ENCODE measurements at regions not wholly inside any gene's neighbourhood (a gene's known extent, or its start where the extent isn't known, plus 50 kb on each side); places are given as distances from the start of the nearest gene placed in this dataset.

GRCh38 chr5:158514319-158514985, 585.3 kb downstream of the EBF1 start:
- intact Hi-C loops (cut with micrococcal nuclease), result no loop called here
- no peak overlapping the region for H3K4me3 ChIP-seq
- H3K27ac ChIP-seq (replicated peaks), result no peak overlapping the region
- no peak for TF ChIP-seq CTCF (IDR thresholded peaks at IDR 0.05; ENCODE audit: borderline replicate concordance)
- no peaks in the 10 kb centered on the region for H3K9me3 ChIP-seq (replicated peaks)
- H3K27me3 ChIP-seq (ENCODE audit: low read depth), result no peaks in the 10 kb centered on the region
- peaks cover 19% of the 10 kb centered on the region for H3K4me1 ChIP-seq
- no peak for DNase-seq
- H3K36me3 ChIP-seq, result no peaks in the 10 kb centered on the region

GRCh38 chr5:158513490-158514318, 586.0 kb downstream of the EBF1 start:
- no peak for TF ChIP-seq CTCF (IDR thresholded peaks at IDR 0.05; ENCODE audit: borderline replicate concordance)
- Histone ChIP-seq H3K27ac (replicated peaks) (peak overlapping the region; percentile 64), H3K4me1 (peaks cover 19% of the 10 kb centered on the region), H3K9me3 (replicated peaks) (no peaks in the 10 kb centered on the region), H3K4me3 (no peak overlapping the region), H3K27me3 (ENCODE audit: low read depth) (no peaks in the 10 kb centered on the region), H3K36me3 (no peaks in the 10 kb centered on the region)
- intact Hi-C loops (cut with micrococcal nuclease), result no loop called here
- DNase-seq, result no peak

- no peak for TF ChIP-seq CTCF (IDR thresholded peaks at IDR 0.05; ENCODE audit: borderline replicate concordance)
- Histone ChIP-seq H3K27ac (replicated peaks) (no peak overlapping the region), H3K4me1 (peaks cover 19% of the 10 kb centered on the region), H3K36me3 (no peaks in the 10 kb centered on the region), H3K9me3 (replicated peaks) (peaks cover 16% of the 10 kb centered on the region), H3K4me3 (no peak overlapping the region), H3K27me3 (ENCODE audit: low read depth) (no peaks in the 10 kb centered on the region)
- no peak for DNase-seq
- intact Hi-C loops (cut with micrococcal nuclease), result no loop called here
These were observed 588.3 kb downstream of the EBF1 start for GRCh38 chr5:158511454-158511853.

GRCh38 chr5:158510479-158510878, 589.2 kb downstream of the EBF1 start:
- TF ChIP-seq CTCF (IDR thresholded peaks at IDR 0.05; ENCODE audit: borderline replicate concordance), result no peak
- intact Hi-C loops (cut with micrococcal nuclease), result no loop called here
- H3K36me3 ChIP-seq, result no peaks in the 10 kb centered on the region

GRCh38 chr5:158506648-158507047, 593.1 kb downstream of the EBF1 start:
- no peaks in the 10 kb centered on the region for H3K27me3 ChIP-seq (ENCODE audit: low read depth)
- TF ChIP-seq CTCF (IDR thresholded peaks at IDR 0.05; ENCODE audit: borderline replicate concordance), result no peak
- no peak overlapping the region for H3K27ac ChIP-seq (replicated peaks)
- no peak for DNase-seq
- H3K4me1 ChIP-seq, result peaks cover 6% of the 10 kb centered on the region
- no peak overlapping the region for H3K4me3 ChIP-seq
- intact Hi-C loops (cut with micrococcal nuclease), result no loop called here
- peaks cover 34% of the 10 kb centered on the region for H3K9me3 ChIP-seq (replicated peaks)
- H3K36me3 ChIP-seq, result no peaks in the 10 kb centered on the region

More at GRCh38 chr5:158510479-158510878, 589.2 kb downstream of the EBF1 start:
- Histone ChIP-seq H3K27ac (replicated peaks) (no peak overlapping the region), H3K4me3 (no peak overlapping the region), H3K27me3 (ENCODE audit: low read depth) (no peaks in the 10 kb centered on the region), H3K9me3 (replicated peaks) (peaks cover 26% of the 10 kb centered on the region), H3K4me1 (peaks cover 19% of the 10 kb centered on the region)
- DNase-seq, result no peak

All from left ventricle myocardium inferior (tissue), 1 donor.